ENCODE measurements at regions not wholly inside any gene's neighbourhood (a gene's known extent, or its start where the extent isn't known, plus 50 kb on each side); places are given as distances from the start of the nearest gene placed in this dataset.
"Not testable (repeated sequence)": the region's sequence is repeated elsewhere in the genome, so short reads cannot be mapped to it uniquely, and the experiment has no call there.

GRCh38 chr12:67783393-67783792 is 134.8 kb downstream of the DYRK2 start:
- TF ChIP-seq CTCF (IDR thresholded peaks at IDR 0.05; ENCODE audit: extremely low read depth, missing control alignments): no peak
- no peak for DNase-seq (ENCODE audit: low spot score)

- TF ChIP-seq CTCF (IDR thresholded peaks at IDR 0.05; ENCODE audit: extremely low read depth, missing control alignments): no peak
- DNase-seq (ENCODE audit: low spot score): no peak
These were observed 136.3 kb downstream of the DYRK2 start for GRCh38 chr12:67784831-67785230.

- DNase-seq (ENCODE audit: low spot score): no peak
- no peak for TF ChIP-seq CTCF (IDR thresholded peaks at IDR 0.05; ENCODE audit: extremely low read depth, missing control alignments)
These were observed 137.5 kb downstream of the DYRK2 start for GRCh38 chr12:67786086-67786485.

GRCh38 chr12:67788118-67788517 is 139.6 kb downstream of the DYRK2 start:
- no peak for TF ChIP-seq CTCF (IDR thresholded peaks at IDR 0.05; ENCODE audit: extremely low read depth, missing control alignments)
- no peak for DNase-seq (ENCODE audit: low spot score)

GRCh38 chr12:67789266-67789665 is 140.7 kb downstream of the DYRK2 start:
- TF ChIP-seq CTCF (IDR thresholded peaks at IDR 0.05; ENCODE audit: extremely low read depth, missing control alignments): no peak
- DNase-seq (ENCODE audit: low spot score): no peak

- no peak for DNase-seq (ENCODE audit: low spot score)
- TF ChIP-seq CTCF (IDR thresholded peaks at IDR 0.05; ENCODE audit: extremely low read depth, missing control alignments): no peak
These were observed 142.1 kb downstream of the DYRK2 start for GRCh38 chr12:67790660-67791059.

- DNase-seq (ENCODE audit: low spot score): not testable (repeated sequence)
These were observed 142.8 kb downstream of the DYRK2 start for GRCh38 chr12:67791362-67791761.

GRCh38 chr12:67792185-67792584 is 143.6 kb downstream of the DYRK2 start:
- no peak for DNase-seq (ENCODE audit: low spot score)
- no peak for TF ChIP-seq CTCF (IDR thresholded peaks at IDR 0.05; ENCODE audit: extremely low read depth, missing control alignments)
